ENCODE measurements at regions not wholly inside any gene's neighbourhood (a gene's known extent, or its start where the extent isn't known, plus 50 kb on each side); places are given as distances from the start of the nearest gene placed in this dataset.

DNA sequence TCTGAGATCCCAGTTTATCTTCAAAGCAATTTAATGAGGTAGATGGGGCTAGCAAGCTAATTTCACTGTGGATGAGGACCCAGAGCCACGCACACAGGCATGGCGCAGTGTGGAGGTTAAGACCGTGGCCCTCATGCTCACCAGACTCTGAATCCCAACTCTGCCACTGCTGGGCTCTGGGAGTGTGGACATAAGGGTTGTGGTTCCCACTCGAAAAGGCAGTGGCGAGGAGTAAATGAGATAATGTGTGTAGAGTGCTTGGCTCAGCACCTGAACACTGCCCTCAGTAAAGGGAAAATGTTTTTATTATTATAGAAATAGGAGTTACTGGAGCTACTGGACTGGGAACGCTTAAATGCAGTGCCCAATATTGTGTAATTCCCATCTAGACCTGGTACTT lies 243.5 kb upstream of the TPM1 start:
- no peak for DNase-seq
- intact Hi-C loops (cut with DNase I), result no loop called here

DNA sequence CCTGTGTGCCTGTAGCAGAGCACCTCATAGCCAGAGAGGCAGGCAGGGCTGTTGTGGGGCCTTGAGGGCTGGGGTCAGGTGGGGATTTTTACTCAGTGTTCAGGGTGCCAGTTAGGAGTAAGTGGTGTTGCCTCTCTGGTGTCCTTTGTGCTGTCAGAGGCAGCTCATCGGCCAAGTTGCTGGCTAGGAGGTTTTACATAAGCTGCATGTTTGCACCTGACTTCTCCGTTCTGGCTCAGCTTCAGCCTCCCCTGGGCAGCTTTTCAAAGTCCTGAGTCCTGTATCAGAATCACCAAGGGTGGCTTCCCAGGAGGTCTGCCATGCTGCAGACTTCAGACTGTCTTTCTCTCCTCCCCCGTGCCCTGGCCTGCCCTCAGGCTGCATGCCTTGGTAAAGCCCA lies 242.6 kb upstream of the TPM1 start:
- DNase-seq, result no peak
- intact Hi-C loops (cut with DNase I), result no loop called here

DNA sequence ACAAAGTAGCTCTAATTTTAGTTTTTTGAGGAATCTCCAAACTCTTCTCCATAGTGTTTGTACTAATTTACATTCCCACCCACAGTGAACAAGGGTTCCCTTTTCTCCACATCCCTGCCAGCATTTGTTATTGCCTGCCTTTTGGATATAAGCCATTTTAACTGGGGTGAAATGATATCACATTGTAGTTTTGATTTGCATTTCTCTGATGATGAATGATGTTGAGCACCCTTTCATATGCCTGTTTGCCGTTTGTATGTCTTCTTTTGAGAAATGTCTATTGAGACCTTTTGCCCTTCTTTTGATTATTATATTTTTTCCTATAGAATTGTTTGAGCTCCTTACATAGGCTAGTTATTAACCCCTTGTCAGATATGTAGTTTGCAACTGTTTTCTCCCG lies 239.9 kb upstream of the TPM1 start:
- intact Hi-C loops (cut with DNase I), result no loop called here
- no peak for DNase-seq

DNA sequence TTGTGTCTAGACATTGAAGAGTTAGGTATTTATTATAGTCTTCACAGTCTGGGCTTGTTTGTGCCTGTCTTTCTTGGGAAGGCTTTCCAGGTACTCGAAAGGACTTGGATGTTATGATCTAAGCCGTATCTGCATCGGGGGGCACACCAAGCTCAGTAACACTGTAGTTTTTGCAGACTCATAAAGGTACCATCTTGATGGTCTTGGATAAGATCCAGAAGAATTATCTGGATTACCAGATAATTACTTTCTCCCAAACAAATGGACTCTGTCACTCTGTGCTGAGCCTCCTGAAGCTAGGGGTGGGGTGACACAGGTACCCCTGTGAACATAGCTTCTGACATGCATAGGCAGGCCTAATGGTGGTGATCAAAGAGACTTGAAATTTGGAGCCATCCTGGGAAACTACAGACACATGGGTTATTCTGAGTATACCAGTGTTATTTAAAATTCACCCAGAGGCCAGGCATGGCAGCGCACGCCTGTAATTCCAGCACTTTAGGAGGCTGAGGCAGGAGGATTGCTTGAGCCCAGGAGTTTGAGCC lies 238.6 kb upstream of the TPM1 start:
- intact Hi-C loops (cut with DNase I), result no loop called here
- no peak for DNase-seq

DNA sequence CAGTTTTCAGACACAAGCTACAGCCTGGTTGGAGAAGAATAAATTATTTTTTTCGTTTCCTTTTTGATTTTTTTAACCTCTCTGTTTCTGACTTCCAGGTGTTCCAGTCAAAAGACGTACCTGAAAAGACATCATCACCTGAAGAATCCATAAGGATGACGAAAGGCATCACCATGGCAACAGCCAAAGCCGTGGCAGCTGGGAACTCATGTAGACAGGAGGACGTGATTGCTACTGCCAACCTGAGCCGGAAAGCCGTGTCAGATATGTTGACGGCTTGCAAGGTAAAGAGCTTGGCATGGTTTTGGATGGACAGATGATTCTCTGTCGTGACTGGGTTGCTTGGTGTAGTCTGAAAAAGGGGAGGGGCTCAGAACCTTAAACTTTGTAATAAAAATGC lies 237.0 kb upstream of the TPM1 start:
- intact Hi-C loops (cut with DNase I), result no loop called here
- DNase-seq, result no peak

- intact Hi-C loops (cut with DNase I), result no loop called here
These were observed 234.9 kb upstream of the TPM1 start for GRCh38 chr15:62807539-62808130.

DNA sequence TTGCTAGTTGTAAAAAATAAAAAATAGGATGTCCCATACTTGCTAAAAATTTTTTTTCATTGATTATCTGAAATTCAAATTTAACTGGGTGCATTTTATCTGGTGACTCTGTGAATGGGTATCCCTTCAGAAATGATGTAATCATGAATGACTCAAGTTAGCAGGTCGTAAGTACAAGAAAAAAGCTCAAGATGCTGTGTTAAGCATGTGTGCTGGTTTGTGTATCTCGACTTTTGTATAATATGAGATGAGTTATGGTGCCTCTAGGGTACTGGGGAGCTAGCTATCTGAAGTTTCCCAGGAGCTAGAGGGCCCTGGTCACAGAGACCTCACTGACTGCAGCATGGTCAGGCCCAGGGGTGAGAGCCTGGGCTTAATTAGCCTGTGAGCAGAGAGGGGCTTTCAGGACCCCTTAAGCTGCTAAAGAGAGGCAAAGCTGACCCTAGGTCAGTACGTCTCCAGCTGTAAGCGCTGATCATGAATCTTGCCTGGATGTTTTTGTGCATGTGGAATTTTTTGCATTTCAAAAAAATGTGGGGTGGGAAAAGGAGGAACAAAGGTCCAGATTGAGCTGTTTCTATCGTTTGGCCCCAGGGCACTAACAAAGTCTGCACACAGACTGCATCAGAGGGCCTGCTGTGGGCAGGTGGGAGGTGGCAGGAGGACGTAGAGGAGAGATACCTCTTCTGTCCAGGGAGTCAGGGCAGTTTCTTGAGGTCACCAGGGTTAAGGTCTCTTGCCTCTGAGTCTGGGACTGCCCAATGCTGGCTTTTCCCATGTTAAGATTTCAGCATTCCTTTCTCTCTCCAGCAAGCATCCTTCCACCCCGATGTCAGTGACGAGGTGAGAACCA lies 233.2 kb upstream of the TPM1 start:
- intact Hi-C loops (cut with DNase I), result no loop called here
- DNase-seq, result no peak

More at GRCh38 chr15:62807539-62808130, 234.9 kb upstream of the TPM1 start:
- DNase-seq, result no peak

GRCh38 chr15:62809968-62810260 lies 232.6 kb upstream of the TPM1 start:
- intact Hi-C loops (cut with DNase I), result no loop called here
- DNase-seq, result no peak

- intact Hi-C loops (cut with DNase I), result no loop called here
- no peak for DNase-seq
These were observed 230.1 kb upstream of the TPM1 start for GRCh38 chr15:62812515-62812835.

DNA sequence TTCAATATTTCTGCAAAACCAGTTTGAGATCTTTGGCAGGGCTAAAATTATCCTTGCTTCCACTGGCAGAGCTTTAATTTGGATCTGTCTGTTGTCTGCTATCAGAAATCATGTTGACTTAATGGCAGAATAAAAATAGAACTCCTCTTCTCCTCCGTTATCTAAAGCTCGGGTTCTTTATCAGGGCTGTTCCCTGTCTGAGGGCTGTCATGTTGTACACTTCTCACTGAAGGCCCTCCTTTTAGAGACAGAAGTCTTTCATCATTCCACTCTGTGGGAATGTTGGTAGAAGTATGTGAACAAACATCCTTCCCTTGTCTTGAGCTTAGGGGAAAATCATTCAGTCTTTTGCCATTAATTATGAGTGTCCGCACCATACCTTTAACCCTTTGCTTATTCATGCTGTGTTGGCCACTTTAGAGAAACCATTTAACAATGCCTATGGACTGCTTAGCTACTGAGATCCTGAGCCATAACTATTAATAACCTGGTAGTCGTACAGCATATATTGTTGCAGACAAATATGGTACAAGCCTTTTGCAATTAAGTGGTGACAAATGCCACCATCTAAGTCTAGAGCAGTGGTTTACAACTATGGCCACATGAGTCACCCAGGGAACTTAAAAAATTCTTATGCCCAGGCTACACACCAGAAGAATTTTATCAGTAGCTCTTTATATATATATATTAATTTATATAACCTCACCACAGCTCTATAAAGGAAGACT lies 226.0 kb upstream of the TPM1 start:
- intact Hi-C loops (cut with DNase I), result no loop called here

DNA sequence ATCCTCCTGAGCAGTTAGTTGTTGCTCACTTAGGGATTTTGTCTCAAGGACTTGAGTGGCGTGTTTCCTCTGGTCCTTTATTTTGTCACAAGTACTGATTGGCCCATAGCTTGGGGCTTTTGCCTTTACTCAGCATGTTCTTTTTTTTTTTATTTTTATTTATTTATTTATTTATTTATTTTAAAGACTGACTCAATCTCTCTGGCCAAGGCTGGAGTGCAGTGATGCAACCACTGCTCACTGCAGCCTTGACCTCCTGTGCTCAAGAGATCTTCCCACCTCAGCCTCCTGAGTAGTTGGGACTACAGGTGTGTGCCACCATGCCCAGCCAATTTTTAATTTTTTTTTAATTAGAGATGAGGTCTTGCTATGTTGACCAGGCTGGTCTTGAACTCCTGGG lies 223.9 kb upstream of the TPM1 start:
- intact Hi-C loops (cut with DNase I), result no loop called here

More for the DNA sequence above, 226.0 kb upstream of the TPM1 start:
- no peak for DNase-seq

GRCh38 chr15:62821384-62822131 lies 221.0 kb upstream of the TPM1 start:
- DNase-seq, result no peak

More for the DNA sequence above, 223.9 kb upstream of the TPM1 start:
- DNase-seq, result no peak

DNA sequence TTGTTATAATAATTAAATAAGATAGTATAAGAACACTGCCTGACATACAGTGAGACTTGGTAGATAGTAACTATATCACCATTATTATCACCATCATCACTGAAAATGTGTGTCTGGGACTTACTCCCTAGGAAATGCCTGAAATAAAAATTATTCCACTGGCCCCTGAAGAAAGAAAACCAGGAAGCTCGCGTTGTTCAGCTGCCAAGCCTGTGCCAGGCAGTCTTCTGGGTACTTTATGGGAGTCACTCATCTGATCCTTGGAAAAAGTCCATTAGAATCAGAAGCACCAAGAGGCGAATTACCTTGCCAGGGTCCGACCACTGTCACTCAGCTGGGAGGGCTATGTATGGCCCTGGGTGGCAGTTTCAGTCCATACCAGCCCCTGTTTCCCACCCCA lies 220.3 kb upstream of the TPM1 start:
- DNase-seq, result no peak
- intact Hi-C loops (cut with DNase I), result no loop called here

More at GRCh38 chr15:62821384-62822131, 221.0 kb upstream of the TPM1 start:
- intact Hi-C loops (cut with DNase I), result no loop called here

DNA sequence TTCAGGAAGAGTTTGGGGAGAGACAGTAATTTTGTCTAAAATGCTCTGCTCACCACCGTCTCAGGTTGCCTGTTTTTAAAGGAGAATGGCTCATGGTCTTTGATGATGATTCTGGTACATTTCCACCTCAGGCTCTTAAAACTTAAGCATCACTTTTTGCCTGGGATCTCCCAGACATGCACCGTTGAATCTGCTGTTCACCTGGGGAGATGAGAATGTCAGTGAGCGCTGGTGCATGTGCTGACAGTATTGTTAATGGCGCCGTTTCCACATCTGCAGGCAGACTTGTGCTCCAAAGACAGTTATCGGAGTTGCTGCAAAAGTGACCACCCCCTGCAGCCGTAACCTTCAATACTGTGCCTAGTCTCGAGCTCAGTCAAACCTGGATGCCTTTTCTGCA lies 219.0 kb upstream of the TPM1 start:
- intact Hi-C loops (cut with DNase I), result no loop called here
- no peak for DNase-seq

DNA sequence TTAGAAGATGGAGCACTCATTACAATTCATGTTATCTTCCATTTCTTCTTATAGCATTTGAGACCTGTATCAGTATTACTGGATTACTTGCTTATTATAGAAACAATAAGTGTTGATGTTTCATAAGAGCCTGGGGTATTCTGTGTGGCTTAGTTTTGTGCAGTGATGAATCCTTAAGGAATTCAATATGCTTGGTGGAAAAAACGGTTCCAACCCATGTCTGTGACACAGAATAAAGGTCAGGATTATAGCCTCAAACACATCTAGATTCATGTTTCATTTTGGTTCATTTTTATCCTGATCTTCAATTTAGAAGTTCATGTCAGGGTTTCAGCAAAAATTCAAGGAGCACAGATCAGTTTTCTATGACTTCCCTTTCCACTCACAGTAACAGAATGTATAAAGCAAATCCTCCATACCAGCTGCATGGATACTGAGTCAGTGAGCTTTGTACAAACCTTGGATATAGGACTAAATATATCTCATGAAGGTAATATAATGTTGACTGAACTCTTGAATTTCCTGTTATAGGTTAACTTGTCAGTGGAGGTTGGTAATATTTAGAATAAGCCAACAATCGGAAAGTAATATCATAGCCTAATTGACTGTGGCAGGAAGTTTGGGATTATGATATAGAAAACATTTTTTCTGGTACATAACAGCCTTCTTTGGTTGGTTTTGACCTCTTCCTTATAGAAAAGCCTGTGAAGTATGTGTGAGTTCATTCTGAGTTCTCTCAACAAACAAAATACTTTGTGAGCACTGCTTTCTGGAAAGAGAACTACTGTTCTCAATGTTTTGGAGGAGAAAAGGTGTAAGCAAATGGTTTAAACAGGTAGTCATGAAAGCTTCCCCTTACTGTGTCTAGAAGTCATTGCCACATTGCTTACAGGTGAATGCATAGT lies 218.2 kb upstream of the TPM1 start:
- DNase-seq, result no peak
- intact Hi-C loops (cut with DNase I), result no loop called here

- intact Hi-C loops (cut with DNase I), result no loop called here
- DNase-seq, result no peak
These were observed 217.4 kb upstream of the TPM1 start for GRCh38 chr15:62825191-62825590.

DNA sequence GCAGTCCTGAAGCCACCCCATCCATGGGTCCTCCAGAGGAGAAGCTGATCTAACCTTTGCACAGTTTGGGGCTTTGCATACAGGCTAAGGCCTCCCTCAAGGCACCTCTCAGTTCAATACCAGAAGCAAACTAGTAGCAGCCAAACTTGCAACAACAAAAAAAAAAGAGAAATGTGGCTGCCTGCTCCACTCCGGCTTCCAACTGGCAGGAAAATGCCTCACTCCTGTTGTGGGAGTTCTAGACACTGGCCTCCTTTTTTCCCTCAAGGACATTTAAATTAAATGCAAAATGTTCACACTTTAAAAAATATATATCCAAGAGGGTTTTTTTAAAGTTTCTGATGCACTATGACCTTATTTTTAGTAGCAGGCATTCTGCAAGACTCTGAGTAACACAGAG lies 216.0 kb upstream of the TPM1 start:
- intact Hi-C loops (cut with DNase I), result no loop called here

GRCh38 chr15:62828364-62828763 lies 214.2 kb upstream of the TPM1 start:
- intact Hi-C loops (cut with DNase I), result no loop called here

More for the DNA sequence above, 216.0 kb upstream of the TPM1 start:
- DNase-seq, result no peak

DNA sequence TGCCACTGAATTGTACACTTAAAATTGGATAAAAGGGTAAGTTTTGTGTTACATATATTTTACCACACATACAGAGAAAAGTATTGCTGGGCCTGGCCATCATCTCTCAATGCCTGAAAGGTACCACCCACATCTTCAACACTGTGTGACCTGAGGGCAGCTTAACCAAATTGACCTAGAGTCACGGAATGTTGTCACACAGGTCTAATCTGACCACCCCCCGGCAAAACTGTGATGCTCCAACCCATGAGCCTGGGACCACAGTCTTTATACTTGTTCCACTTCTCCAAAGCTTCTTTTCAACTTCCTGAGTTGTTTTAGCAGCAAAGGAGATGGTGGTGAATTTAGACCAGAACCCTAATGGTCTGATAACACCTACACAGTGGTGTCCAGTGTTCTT lies 210.3 kb upstream of the TPM1 start:
- intact Hi-C loops (cut with DNase I), result no loop called here
- DNase-seq, result no peak

More at GRCh38 chr15:62828364-62828763, 214.2 kb upstream of the TPM1 start:
- DNase-seq, result peak in 1 of 10 donors; percentile 5

- intact Hi-C loops (cut with DNase I), result no loop called here
- DNase-seq, result peak in 1 of 10 donors; percentile 9
These were observed 208.9 kb upstream of the TPM1 start for GRCh38 chr15:62833646-62834045.

Data from posterior cingulate gyrus (tissue), 11 donors.